ENCODE measurements at regions not wholly inside any gene's neighbourhood (a gene's known extent, or its start where the extent isn't known, plus 50 kb on each side); places are given as distances from the start of the nearest gene placed in this dataset.

GRCh38 chr4:43903456-43903855, 545.2 kb downstream of the KCTD8 start:
- no peaks in the 10 kb centered on the region; the same call in 2 of the 3 replicates for H3K4me1 Mint-ChIP-seq
- ATAC-seq (no peak), DNase-seq (ENCODE audit: low spot score) (no peak)
- Histone ChIP-seq H3K27ac (ENCODE audit: low read depth) (no peak overlapping the region), H3F3A (replicated peaks; ENCODE audit: low read depth) (no peaks in the 10 kb centered on the region), H3K4me3 (no peak overlapping the region), H3K27me3 (ENCODE audit: insufficient read depth) (no peaks in the 10 kb centered on the region), H3K4me2 (no peak overlapping the region), H3K79me2 (replicated peaks; ENCODE audit: insufficient read depth) (no peaks in the 10 kb centered on the region), H3K4me1 (ENCODE audit: insufficient read depth) (no peaks in the 10 kb centered on the region), H3K36me3 (ENCODE audit: insufficient read depth) (no peaks in the 10 kb centered on the region), H2AFZ (no peak overlapping the region), H3K9me2 (ENCODE audit: insufficient read depth) (peaks cover 21% of the 10 kb centered on the region), H4K20me1 (replicated peaks; ENCODE audit: insufficient read depth) (no peaks in the 10 kb centered on the region)
- no peaks in the 10 kb centered on the region for H3K27me3 Mint-ChIP-seq (ENCODE audit: insufficient read depth, low read depth, poor library complexity)
- TF ChIP-seq JUNB (IDR thresholded peaks at IDR 0.05; ENCODE audit: unreplicated experiment), result no peak
- no peak for TF ChIP-seq ZNF331 (CRISPR knock-in tag; IDR thresholded peaks at IDR 0.05; ENCODE audit: low read depth)
- no peak for TF ChIP-seq REST (IDR thresholded peaks at IDR 0.05; ENCODE audit: unreplicated experiment)
- no peak for TF ChIP-seq CREB1 (CRISPR knock-in tag; IDR thresholded peaks at IDR 0.05; ENCODE audit: low read depth)
- no peak for TF ChIP-seq ZNF114 (CRISPR knock-in tag; IDR thresholded peaks at IDR 0.05)
- TF ChIP-seq CTCF (conservative IDR thresholded peaks at IDR 0.05; ENCODE audit: low read depth in 2 of 2), result no peak
- TF ChIP-seq ZNF462 (CRISPR knock-in tag; IDR thresholded peaks at IDR 0.05), result no peak
- TF ChIP-seq ETS1 (IDR thresholded peaks at IDR 0.05), result no peak
- no peak for TF ChIP-seq NANOG (IDR thresholded peaks at IDR 0.05; ENCODE audit: borderline replicate concordance)
- TF ChIP-seq EZH2 (IDR thresholded peaks at IDR 0.05; ENCODE audit: low read depth, unreplicated experiment), result no peak
- TF ChIP-seq STAT1 (IDR thresholded peaks at IDR 0.05; ENCODE audit: unreplicated experiment), result no peak
- no peak for TF ChIP-seq POLR2AphosphoS5 (IDR thresholded peaks at IDR 0.05; ENCODE audit: low read depth)
- no peak for TF ChIP-seq EZH2phosphoT487 (IDR thresholded peaks at IDR 0.05; ENCODE audit: unreplicated experiment)
- H3K9me3 Mint-ChIP-seq, result no peaks in the 10 kb centered on the region
- no peaks in the 10 kb centered on the region; the same call in 2 of the 3 replicates for H3K36me3 Mint-ChIP-seq (ENCODE audit: low read depth)
- H3K4me3 Mint-ChIP-seq, result no peak overlapping the region
- H3K27ac Mint-ChIP-seq, result no peak overlapping the region

All from GM23338 (cell line).